ENCODE measurements at regions not wholly inside any gene's neighbourhood (a gene's known extent, or its start where the extent isn't known, plus 50 kb on each side); places are given as distances from the start of the nearest gene placed in this dataset.

DNA sequence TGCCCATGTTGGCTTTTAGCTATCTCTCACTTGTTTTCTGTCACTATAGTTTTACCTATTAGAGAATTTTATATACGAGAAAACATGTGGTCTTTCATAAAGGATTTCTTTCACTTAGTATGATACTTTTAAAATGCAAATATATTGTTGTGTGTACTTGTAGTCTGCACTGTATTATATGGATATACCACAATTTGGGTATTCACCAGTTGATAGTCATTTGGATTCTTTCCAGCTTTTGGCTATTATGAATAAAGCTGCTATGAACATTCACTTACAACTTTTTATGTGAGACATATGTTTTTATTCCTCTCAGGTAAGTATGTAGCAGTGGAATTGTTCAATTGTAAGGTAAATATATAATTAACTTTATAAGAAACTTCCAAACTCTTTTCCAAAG lies 441.5 kb downstream of the GPATCH2 start:
- TF ChIP-seq CTCF (conservative IDR thresholded peaks at IDR 0.05; ENCODE audit: low read length) (no peak), EZH2phosphoT487 (IDR thresholded peaks at IDR 0.05; ENCODE audit: borderline replicate concordance, low read depth, low read length) (no peak)

Measured in OCI-LY7 (cell line).